ENCODE measurements at regions not wholly inside any gene's neighbourhood (a gene's known extent, or its start where the extent isn't known, plus 50 kb on each side); places are given as distances from the start of the nearest gene placed in this dataset.

GRCh38 chr2:104766683-104767082 lies 87.2 kb upstream of the POU3F3 start:
- no peak for TF ChIP-seq CTCF (IDR thresholded peaks at IDR 0.05)
- no peak for TF ChIP-seq POLR2A (IDR thresholded peaks at IDR 0.05)
- no peak for TF ChIP-seq EP300 (IDR thresholded peaks at IDR 0.05)
